NCI-H2227 treated with DMSO at 0.1 percent for 48 hours (cell line): ENCODE measurements at regions not wholly inside any gene's neighbourhood (a gene's known extent, or its start where the extent isn't known, plus 50 kb on each side); places are given as distances from the start of the nearest gene placed in this dataset.
"Not testable (repeated sequence)": the region's sequence is repeated elsewhere in the genome, so short reads cannot be mapped to it uniquely, and the experiment has no call there.

ENCODE experiments used
- DNase-seq: peaks from one replicate; lab custom pipeline; 2025; lab: John Stamatoyannopoulos, UW

DNA sequence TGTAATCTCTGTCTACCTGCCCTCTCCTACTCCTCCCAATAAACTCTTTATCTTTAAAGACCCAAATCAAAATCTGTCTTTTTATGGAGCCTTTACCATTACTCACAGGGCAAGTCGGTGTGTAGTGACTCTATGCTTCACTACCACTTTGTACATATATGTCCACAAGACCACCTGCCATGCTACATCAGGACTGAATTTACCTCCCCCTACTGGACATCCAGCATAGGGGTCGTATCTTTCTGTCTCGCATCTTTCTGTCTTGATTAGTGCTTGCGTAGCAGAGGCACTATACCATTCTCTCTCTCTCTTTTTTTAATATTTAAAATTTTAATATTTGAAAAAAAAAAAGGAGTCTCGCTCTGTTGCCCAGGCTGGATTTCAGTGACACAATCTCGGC, 587.5 kb downstream of the SOX5 start:
- DNase-seq, result no peak

DNA sequence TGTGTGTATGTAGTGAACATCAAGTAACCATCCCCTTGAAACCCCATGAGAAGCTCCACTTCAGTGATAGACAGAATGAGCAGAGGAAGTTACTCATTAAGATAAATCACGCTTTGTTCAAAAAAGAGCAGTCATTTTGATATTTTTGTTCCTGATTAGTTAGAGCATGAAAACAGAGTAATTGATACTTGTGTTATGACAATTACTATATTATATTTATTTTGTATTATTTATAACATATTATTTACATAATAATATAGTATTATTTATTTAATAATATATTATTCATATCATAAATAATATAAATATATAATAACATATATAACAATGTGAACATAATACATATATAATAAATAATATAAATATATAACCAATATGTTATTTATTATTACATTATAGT, 580.9 kb downstream of the SOX5 start:
- no peak for DNase-seq

DNA sequence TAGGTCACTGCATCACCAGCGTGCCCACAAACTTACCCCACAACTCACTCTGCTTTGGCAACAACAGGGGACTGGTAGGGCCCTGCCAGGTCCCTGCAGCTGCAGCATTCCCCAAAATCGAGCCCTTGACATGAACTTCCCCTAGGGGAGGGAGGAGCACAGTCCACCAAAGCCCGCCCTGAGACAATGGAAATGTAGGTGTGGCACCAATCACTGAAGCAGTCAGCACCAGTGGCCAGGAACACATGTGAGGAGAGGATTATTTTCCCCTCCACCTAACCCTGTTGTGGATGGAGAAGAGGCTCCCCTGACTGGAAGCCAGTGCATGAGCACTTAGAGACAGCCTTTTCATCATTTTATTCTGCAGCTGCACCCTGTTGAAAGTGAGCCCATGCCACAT, 573.8 kb downstream of the SOX5 start:
- DNase-seq, result no peak

DNA sequence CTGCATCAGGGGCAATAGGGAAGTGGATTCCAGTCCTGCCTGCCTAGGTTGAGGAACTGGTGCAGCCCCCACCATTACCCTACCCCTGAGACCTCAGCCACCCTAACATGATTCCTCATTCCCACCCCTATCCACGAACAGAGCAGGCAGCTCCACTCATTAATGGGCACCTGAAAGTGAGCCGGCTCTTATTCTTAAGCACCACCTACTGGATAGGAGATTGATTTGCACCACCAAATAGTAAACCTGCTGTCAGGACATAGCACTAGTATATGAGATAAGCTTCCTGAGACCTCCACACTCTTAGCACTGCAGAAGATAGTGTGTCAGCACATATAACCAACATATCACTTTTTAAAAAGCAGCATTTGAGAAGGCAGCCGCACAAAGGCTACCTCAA, 573.2 kb downstream of the SOX5 start:
- no peak for DNase-seq

DNA sequence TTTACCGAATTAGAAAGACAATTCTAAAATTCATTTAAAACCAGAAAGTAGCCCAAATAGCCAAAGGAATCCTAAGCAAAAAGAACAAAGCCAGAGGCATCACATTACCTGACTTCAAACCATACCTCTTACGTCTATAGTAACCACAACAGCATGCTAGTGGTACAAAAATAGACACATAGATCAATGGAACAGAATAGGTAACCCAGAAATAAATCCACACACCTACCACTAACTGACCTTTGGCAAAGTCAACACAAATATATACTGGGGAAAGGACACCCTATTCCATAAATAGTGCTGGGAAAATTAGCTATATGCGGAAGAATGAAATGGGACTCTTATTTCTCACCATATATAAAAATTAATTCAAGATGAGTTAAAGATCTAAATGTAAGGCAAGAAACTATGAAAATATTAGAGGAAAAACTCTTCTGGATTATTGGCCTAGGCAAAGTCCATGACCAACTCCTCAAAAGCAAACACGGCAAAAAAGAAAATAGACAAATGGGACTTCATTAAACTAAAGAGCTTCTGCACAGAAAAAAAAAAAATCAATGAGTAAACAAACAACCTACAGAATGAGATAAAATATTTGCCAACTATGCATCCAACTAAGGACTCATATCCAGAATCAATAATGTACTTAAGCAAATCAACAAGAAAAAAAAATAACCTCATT, 568.9 kb downstream of the SOX5 start:
- DNase-seq, result no peak

DNA sequence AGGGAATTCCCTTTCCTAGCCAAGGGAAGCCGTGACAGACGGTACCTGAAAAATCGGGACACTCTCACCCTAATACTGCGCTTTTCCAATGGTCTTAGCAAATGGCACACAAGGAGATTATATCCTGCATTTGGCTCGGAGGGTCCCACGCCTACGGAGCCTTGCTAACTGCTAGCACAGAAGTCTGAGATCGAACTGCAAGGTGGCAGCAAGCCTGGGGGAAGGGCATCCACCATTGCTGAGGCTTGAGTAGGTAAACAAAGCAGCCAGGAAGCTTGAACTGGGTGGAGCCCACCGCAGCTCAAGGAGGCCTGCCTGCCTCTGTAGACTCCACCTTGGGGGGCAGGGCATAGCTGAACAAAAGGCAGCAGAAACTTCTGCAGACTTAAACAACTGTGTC, 560.6 kb downstream of the SOX5 start:
- DNase-seq, result not testable (repeated sequence)

DNA sequence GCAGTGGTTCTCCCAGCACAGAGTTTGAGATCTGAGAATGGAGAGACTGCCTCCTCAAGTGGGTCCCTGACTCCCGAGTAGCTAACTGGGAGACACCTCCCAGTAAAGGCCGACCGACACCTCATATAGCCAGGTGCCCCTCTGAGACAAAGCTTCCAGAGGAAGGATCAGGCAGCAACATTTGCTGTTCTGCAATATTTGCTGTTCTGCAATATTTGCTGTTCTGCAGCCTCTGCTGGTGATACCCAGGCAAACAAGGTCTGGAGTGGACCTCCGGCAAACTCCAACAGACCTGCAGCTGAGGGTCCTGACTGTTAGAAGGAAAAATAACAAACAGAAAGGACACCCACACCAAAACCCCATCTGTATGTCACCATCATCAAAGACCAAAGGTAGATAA, 560.2 kb downstream of the SOX5 start:
- DNase-seq, result not testable (repeated sequence)

DNA sequence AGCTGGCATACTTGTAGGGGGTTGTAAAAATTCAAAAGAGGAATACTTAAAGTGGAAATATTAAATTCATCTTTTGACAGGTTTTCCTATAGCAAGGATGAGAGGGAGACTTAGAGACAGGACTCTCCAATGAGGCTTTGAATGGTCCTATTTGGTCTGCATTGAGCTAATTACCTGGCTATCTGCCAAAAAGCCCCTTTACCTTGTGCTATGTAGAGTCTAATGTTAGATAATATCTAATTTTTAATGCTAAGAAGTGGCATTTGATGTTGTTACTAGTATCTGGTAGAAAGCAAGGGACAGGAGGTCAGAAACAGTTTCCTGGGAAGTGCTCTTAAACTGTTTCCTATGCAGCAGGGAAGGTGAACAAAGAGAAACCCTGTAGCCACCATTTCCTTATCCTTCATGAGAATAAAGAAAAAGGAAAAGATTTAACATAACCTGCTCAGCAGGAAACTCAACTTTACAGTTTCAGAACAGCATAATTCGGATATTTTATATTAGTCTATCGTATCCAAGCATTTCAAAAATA, 550.0 kb downstream of the SOX5 start:
- DNase-seq, result peak; percentile 53

DNA sequence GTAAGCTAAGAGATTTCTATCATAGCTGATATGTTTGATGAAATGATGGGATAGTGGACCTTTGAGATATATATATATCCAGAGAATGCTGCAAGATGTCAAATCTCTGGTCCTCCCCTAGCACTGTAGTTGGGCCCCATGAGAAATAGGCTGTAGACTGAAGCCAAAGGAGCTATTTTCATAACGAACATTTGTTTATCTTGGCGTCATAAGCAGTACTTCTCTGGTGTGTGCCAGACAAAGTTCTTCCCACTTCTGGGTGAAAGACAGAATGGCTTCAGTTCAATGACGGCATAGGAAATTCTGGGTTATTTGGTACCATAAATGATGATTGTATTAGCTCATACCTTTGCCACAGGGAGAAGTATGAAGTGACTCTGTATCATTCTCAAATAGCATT, 534.3 kb downstream of the SOX5 start:
- no peak for DNase-seq

DNA sequence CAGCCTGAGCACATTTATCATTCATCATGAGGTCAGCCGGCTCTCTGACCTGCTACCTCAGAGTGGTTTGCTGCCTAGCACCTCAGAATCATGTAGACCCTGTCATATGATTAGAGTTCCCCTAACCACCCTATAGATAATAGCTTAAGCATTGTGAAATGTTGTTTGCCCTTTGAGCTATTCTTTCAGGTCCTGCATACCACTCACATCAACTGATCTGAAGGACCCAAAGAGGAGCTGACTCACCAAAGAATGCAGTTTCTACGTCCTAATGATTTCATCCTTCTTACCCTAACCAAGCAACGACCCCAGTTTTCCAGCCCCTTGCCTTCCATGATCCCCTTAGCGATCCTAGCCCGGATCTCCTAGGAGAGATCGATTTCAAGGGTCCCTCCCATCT, 527.9 kb downstream of the SOX5 start:
- DNase-seq, result no peak

DNA sequence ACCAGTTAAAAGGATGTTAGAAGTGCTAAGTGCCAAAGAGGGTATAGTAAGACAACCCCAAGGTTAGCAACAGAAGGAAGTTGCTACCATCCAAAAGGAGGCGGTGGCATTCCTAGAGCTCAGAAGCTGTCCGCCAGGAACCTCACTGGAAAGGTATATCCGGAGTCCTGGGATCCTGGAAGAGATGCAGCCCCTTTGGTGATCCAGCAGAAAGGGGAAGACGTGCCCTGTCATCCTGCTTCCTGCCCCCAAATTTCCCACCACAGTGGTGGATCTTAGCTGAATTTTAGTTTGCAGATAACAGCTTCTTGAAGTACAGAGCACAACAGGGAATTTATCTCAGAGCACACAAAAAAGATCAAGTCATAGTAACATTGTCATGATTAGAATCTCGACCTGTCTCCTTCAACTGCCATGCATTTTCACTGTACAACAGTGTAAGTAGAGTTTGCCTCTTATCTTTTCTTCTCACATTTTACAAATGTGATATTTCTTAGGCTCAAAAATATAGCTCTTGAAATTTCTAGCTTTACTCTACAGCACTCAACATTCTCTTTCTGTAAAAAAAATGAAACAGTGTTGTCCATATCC, 526.3 kb downstream of the SOX5 start:
- DNase-seq, result no peak

DNA sequence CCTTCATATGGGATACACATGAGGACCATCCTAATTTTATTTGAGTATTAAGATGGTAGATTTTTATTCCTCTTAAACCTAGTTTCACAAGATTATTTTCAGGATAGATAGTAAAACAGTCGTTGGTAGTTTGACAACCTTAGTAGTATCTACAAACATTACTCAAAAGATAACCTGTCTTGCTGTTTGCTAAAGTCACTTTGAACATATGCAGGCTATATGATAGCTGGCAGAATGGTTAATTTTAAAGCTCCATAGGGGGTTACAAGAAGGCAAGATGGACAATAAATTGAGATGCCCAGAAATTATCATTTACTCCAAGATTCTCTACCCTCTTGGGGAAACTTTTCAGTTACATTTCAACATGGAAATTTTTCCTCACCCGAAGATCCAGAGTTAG, 525.7 kb downstream of the SOX5 start:
- no peak for DNase-seq

DNA sequence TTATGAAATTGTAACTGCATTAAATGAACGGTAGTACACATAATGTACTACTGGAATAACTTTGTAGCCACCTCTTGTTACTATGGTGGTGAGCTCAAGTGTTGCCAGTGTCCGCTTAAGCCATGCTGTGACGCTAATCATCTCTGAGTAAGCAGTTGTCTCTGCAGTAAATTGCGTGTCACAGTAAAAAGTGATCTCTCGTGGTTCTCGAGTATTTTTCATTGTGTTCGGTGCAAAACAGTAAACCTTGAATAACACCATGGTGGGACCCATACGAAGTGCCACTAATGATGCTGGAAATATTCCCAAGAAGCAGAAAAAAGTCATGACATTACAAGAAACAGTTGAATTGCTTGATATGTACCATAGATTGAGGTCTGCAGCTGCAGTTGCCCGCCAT, 524.8 kb downstream of the SOX5 start:
- peak; percentile 26 for DNase-seq

DNA sequence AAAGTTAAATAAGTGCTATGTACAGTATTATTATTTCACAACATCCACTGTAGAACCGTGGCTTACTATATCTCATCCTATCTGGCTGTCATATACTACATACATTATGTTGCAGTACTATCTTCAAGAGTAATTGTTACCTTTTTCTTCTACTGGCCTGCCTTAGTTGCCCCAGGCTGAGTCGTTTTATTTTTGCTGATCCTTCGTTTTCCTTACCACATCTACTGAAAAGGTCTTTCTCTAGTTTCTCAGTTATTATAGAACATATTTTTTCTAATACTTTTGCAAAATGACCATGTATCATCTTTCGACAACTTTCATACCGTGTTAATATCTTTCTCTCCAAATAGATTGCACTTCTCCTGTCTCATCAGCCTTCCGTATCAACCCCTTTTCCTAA, 523.1 kb downstream of the SOX5 start:
- no peak for DNase-seq

DNA sequence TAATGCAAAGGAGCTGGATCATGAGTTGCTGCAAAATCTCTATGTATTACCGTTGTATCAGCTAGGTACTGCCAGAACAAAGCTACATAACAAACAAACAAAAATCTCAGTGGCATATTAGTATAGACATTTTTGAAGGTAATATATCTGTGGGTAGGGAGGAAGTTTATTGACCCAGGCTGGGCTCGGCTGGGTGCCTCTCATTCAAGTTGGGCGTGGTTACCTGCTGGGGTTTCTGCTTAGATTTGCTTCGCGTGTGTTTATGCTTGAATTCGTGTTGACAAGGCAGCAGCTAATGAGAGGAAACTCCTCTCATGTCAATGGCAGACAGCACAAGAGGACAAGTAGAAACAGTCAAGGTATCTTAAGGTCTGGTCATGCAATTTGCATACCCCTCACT, 520.7 kb downstream of the SOX5 start:
- DNase-seq, result no peak

DNA sequence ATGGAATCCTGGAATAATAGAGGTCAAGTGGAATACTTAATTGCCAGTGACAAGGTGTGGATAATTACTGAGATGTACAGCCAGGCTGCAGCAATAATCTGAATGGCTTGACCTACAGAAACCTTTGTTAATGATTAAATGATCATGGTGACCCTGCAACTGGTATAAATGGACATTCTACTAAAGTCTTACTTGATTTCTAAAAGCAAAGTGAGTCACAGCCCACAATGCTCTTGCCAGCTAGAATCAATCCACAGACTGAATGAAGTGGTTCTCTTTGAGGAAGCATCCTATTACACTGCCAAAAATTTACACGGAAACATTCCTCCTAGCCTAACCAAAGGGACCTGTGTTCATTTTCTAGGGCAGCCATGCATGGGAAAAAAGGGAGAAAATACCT, 518.5 kb downstream of the SOX5 start:
- DNase-seq, result no peak

DNA sequence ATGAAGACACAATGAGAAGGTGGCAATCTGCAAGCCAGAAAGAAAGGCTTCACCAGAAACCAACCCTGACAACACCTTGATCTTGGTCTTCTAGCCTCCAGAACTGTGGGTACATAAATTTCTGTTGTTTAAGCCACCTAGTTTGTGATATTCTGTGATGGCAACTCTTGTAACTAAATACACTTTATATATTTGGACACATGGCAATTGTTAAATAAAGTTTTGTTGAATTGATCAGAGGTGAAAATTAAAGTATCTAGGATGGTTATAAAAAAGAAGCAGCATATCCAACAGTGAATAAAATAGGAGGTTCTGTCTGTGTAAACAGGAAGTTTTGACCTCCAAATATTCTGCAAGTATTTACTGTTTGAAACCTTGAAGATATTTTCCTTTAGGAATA, 516.3 kb downstream of the SOX5 start:
- DNase-seq, result no peak

DNA sequence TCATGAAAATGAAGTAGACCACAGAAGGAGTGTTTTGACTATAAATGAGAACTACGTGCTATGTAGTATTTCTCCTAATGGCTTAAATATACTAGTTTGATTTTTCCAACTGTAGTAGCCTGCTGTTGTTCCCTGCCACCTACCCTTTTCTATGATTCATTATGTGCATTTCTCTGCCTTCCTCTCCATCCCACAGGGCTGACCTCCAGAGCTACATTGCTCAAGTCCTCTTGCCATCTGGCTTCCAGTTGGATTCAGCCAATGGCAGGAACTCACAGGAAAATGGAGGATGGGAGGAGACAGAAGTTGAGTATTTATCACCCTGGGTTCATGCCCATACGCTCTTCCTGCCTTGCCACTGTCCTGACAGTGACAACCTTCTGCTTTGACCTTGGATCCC, 515.3 kb downstream of the SOX5 start:
- DNase-seq, result no peak

DNA sequence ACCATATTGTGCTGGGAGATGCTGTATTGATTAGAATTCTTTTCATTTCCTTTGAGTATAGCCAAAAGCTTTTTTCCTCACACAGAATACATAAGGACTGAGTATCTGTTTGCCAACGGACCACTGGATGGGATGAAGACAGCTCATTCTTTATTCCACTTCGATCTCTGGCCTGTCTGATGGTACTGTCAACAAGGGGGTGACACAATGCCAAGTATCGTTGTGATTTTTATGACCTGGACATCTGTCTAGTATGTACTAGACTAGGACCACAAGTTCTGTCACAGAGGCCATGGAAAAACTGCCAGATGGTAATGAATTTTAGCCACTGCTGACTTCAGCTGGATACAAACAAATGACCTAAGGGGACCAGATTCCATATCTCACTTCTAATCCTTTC, 502.7 kb downstream of the SOX5 start:
- no peak for DNase-seq

DNA sequence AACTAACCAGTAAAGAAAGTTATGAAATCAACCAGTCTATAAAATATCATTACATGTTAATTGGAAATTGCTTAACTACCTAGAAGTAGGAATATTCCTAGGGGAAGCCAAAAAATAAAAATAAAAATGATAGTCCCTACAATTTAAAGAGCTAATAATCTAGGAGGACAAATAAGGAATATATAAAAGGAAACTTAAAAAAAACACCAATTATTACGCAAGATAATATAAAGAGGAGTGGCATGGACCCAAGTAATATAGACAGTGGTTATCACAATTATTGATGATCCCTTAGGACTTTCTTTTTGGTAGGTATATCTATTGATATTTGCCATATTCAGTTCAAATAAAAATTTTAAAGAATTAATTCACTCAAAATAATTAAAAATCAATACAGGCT, 498.7 kb downstream of the SOX5 start:
- DNase-seq, result no peak

DNA sequence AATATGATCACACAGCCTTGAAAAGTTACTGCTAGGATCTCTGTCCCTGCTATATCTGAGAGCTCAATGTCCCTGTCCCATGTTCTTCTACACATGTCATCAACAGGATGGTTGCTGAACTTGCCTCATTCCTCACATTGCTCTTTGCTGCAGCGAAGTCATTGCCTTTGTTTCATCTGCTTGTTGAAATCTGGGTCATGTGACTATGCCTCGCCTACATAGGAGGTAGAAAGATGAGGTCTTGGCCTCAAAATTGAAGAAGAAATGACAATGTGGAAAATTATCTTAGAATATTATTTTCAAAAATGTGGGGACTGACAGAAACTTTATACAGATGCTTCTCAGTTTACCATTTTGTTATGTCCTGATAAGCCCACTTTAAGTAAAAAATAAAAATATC, 494.2 kb downstream of the SOX5 start:
- DNase-seq, result no peak

DNA sequence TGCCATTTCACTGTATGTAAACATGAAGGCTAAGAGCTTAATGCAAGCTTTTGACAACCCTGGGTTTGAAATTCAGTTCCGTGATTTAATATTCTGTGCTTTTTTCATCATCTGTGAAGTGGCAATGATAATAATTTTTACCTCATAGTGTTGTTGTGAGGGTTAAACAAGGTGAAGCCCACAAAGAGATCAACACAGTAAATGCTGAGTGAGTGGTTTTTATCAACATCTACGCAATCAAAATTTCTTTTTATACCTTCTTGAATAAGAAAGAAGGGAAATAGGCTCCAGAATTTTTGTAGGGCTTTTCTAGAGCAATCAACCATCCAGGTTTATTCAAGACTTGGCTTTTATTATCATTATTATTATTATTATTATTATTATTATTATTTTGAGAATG, 490.8 kb downstream of the SOX5 start:
- no peak for DNase-seq

DNA sequence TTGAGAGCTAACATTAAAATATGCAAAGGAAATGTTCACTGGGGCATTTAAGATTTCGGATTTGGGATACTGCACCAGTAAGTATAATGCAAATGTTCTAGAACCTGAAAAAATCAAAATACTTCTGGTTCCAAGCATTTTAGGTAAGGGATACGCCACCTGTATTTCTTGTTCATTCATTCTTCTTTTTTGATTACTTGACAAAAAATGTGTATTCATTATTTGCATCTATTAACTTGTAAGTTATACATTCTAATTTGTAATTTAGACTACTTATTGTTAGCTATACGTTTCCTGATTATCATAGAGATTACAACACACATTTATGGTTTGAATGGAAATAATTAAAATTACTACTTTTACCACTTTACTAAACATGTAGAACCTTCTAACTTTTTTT, 486.9 kb downstream of the SOX5 start:
- no peak for DNase-seq

DNA sequence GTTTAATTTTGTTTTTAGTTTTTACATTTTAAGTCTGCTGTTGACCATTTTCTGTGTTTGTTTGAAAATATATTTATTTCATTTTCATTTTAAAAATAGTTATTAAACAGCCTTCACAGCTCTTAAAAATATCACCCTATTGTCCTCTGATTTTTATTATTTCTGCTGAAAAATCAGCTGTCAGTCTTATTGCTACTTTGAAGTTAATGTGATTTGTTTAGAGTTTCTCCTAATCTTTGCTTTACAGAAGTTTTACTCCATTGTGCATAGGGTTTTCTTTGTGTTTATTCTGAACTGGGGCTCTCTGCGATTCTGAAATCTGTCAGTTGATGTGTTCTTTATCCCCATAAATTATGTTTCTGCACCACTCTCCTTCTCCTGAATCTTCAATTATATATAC, 486.3 kb downstream of the SOX5 start:
- no peak for DNase-seq
